CD4-positive, alpha-beta T cell treated with Interleukin-15 for 1 hour (primary cell): ENCODE measurements at regions not wholly inside any gene's neighbourhood (a gene's known extent, or its start where the extent isn't known, plus 50 kb on each side); places are given as distances from the start of the nearest gene placed in this dataset.
"Not testable (repeated sequence)": the region's sequence is repeated elsewhere in the genome, so short reads cannot be mapped to it uniquely, and the experiment has no call there.

Experiments
- DNase-seq: peaks from one replicate; pipeline ENCODE4 v3.0.0-alpha.2; 2020

GRCh38 chrX:139198936-139199335 lies 331.6 kb upstream of the F9 start:
- DNase-seq, result no peak

- no peak for DNase-seq
Measured at GRCh38 chrX:139196890-139197289, 333.6 kb upstream of the F9 start.

- DNase-seq, result no peak
Measured at GRCh38 chrX:139194571-139195280, 335.8 kb upstream of the F9 start.

- DNase-seq, result no peak
Measured at GRCh38 chrX:139192386-139192961, 338.1 kb upstream of the F9 start.

- DNase-seq, result no peak
Measured at GRCh38 chrX:139191746-139192385, 338.7 kb upstream of the F9 start.

- DNase-seq, result no peak
Measured at GRCh38 chrX:139191286-139191685, 339.3 kb upstream of the F9 start.

- no peak for DNase-seq
Measured at GRCh38 chrX:139187738-139188137, 342.8 kb upstream of the F9 start.

GRCh38 chrX:139186991-139187390 lies 343.5 kb upstream of the F9 start:
- DNase-seq, result no peak

GRCh38 chrX:139179592-139179991 lies 350.9 kb upstream of the F9 start:
- no peak for DNase-seq

- DNase-seq, result no peak
Measured at GRCh38 chrX:139178980-139179379, 351.6 kb upstream of the F9 start.

GRCh38 chrX:139172731-139173130 lies 357.8 kb upstream of the F9 start:
- DNase-seq, result no peak

GRCh38 chrX:139170526-139171173 lies 359.9 kb upstream of the F9 start:
- DNase-seq, result no peak

GRCh38 chrX:139167282-139167681 lies 363.3 kb upstream of the F9 start:
- DNase-seq, result no peak

- DNase-seq, result no peak
Measured at GRCh38 chrX:139158256-139158655, 372.3 kb upstream of the F9 start.

GRCh38 chrX:139156356-139156755 lies 374.2 kb upstream of the F9 start:
- DNase-seq, result no peak

- DNase-seq, result not testable (repeated sequence)
Measured at GRCh38 chrX:139146625-139147024, 383.9 kb upstream of the F9 start.

GRCh38 chrX:139141370-139141769 lies 389.2 kb upstream of the F9 start:
- DNase-seq, result no peak

- no peak for DNase-seq
Measured at GRCh38 chrX:139134316-139134715, 396.2 kb upstream of the F9 start.

GRCh38 chrX:139126493-139126892 lies 404.0 kb upstream of the F9 start:
- no peak for DNase-seq

- DNase-seq, result no peak
Measured at GRCh38 chrX:139125916-139126315, 404.6 kb upstream of the F9 start.

- DNase-seq, result no peak
Measured at GRCh38 chrX:139121616-139122286, 408.8 kb upstream of the F9 start.

GRCh38 chrX:139120760-139121159 lies 409.2 kb upstream of the FGF13 start:
- no peak for DNase-seq

GRCh38 chrX:139113708-139114107 lies 402.2 kb upstream of the FGF13 start:
- no peak for DNase-seq
